GM18867 (cell line): ENCODE measurements at regions not wholly inside any gene's neighbourhood (a gene's known extent, or its start where the extent isn't known, plus 50 kb on each side); places are given as distances from the start of the nearest gene placed in this dataset.
A peak's percentile ranks its signal among the peaks of the same experiment; 100 is the strongest.

Source experiments
- ATAC-seq: cut with Tn5 transposase; IDR thresholded peaks from one replicate; pipeline ENCODE4 v1.9.1; 2021; ENCODE audit warnings: mild to moderate bottlenecking, moderate library complexity; ENCODE audit not compliant: unreplicated experiment

GRCh38 chr2:14905571-14905970 is 273.1 kb downstream of the LRATD1 start:
- no peak for ATAC-seq

GRCh38 chr2:14907014-14907612 is 274.6 kb downstream of the LRATD1 start:
- no peak for ATAC-seq

- ATAC-seq = no peak
These were observed 277.3 kb downstream of the LRATD1 start for GRCh38 chr2:14909795-14910194.

GRCh38 chr2:14910654-14911053 is 278.1 kb downstream of the LRATD1 start:
- no peak for ATAC-seq

- ATAC-seq = no peak
These were observed 283.5 kb downstream of the LRATD1 start for GRCh38 chr2:14915983-14916382.

GRCh38 chr2:14923820-14924580 is 291.5 kb downstream of the LRATD1 start:
- ATAC-seq = no peak

GRCh38 chr2:14925471-14925870 is 293.0 kb downstream of the LRATD1 start:
- no peak for ATAC-seq

GRCh38 chr2:14927021-14927564 is 294.6 kb downstream of the LRATD1 start:
- ATAC-seq = no peak

- no peak for ATAC-seq
These were observed 295.5 kb downstream of the LRATD1 start for GRCh38 chr2:14928056-14928455.

GRCh38 chr2:14930441-14930840 is 297.9 kb downstream of the LRATD1 start:
- no peak for ATAC-seq

GRCh38 chr2:14932285-14932684 is 299.8 kb downstream of the LRATD1 start:
- ATAC-seq = no peak

- no peak for ATAC-seq
These were observed 301.2 kb downstream of the LRATD1 start for GRCh38 chr2:14933753-14934152.

GRCh38 chr2:14936426-14936825 is 303.9 kb downstream of the LRATD1 start:
- no peak for ATAC-seq

- no peak for ATAC-seq
These were observed 304.8 kb downstream of the LRATD1 start for GRCh38 chr2:14937336-14937735.

GRCh38 chr2:14941151-14941631 is 308.7 kb downstream of the LRATD1 start:
- no peak for ATAC-seq

GRCh38 chr2:14942987-14943386 is 310.5 kb downstream of the LRATD1 start:
- no peak for ATAC-seq

GRCh38 chr2:14944562-14945346 is 312.2 kb downstream of the LRATD1 start:
- ATAC-seq = peak; percentile 73

GRCh38 chr2:14951569-14952285 is 319.2 kb downstream of the LRATD1 start:
- ATAC-seq = no peak

GRCh38 chr2:14952400-14952963 is 320.0 kb downstream of the LRATD1 start:
- ATAC-seq = no peak

- no peak for ATAC-seq
These were observed 328.3 kb downstream of the LRATD1 start for GRCh38 chr2:14960686-14961324.
